Stomach smooth muscle (tissue), 2 donors: ENCODE measurements at regions not wholly inside any gene's neighbourhood (a gene's known extent, or its start where the extent isn't known, plus 50 kb on each side); places are given as distances from the start of the nearest gene placed in this dataset.

Experiments
- H3K27ac ChIP-seq: one replicate; pipeline ENCODE4 v1.7.0; 2013; ENCODE audit warnings: mild to moderate bottlenecking, low read length, inconsistent platforms
- H3K27me3 ChIP-seq, 2 donors: one replicate each; pipeline ENCODE4 v1.7.0; 2013; ENCODE audit warnings: low read length in 2 of 2; ENCODE audit not compliant: insufficient read depth in 2 of 2, control insufficient read depth in 1 of 2
- H3K36me3 ChIP-seq, 2 donors: one replicate each; pipeline ENCODE4 v1.7.0; 2013; ENCODE audit warnings: low read length in 2 of 2; ENCODE audit not compliant: control insufficient read depth in 2 of 2, insufficient read depth in 2 of 2
- H3K4me1 ChIP-seq: one replicate; pipeline ENCODE4 v1.7.0; 2013; ENCODE audit warnings: low read length; ENCODE audit not compliant: control insufficient read depth, insufficient read depth
- H3K4me3 ChIP-seq, 2 donors: one replicate each; pipeline ENCODE4 v1.7.0; 2013; ENCODE audit warnings: low read length in 2 of 2
- H3K9ac ChIP-seq, 2 donors: one replicate each; pipeline ENCODE4 v1.7.0; 2013; ENCODE audit warnings: low read length in 2 of 2, mild to moderate bottlenecking in 1 of 2
- H3K9me3 ChIP-seq, 2 donors: one replicate each; pipeline ENCODE4 v1.7.0; 2013; ENCODE audit warnings: low read length in 2 of 2; ENCODE audit not compliant: control insufficient read depth in 2 of 2
- donor health status: healthy.
- donor health status: Pancreatic carcinoma.

DNA sequence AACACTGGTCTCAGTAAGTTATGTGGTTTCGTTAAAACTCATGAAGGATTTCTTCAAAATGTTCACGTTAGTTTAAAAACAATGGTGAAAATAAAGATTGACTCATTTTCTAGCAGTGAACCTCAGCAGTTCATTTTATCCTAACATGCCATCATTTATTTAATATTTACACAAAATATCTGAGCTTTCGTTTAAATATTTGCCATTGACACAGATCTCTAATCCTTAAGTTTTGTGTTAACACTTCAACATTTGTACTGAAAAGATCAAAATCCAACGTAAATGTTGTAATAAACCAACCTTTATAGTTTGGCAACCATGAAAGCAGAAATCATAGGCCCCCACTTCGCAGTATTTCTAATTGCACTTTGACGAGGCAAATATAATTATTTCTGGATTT lies 1129.5 kb downstream of the PLA2G4A start:
- no peak overlapping the region for H3K27ac ChIP-seq
- no peak overlapping the region for H3K9ac ChIP-seq
- H3K4me3 ChIP-seq: no peak overlapping the region
- H3K36me3 ChIP-seq: no peaks in the 10 kb centered on the region
- H3K9me3 ChIP-seq: no peaks in the 10 kb centered on the region
- H3K27me3 ChIP-seq: no peaks in the 10 kb centered on the region
- no peaks in the 10 kb centered on the region for H3K4me1 ChIP-seq

GRCh38 chr1:187959062-187959461 lies 1130.3 kb downstream of the PLA2G4A start:
- no peaks in the 10 kb centered on the region for H3K36me3 ChIP-seq
- no peak overlapping the region for H3K4me3 ChIP-seq
- no peak overlapping the region for H3K9ac ChIP-seq
- no peaks in the 10 kb centered on the region for H3K9me3 ChIP-seq
- H3K4me1 ChIP-seq: no peaks in the 10 kb centered on the region
- no peaks in the 10 kb centered on the region for H3K27me3 ChIP-seq
- no peak overlapping the region for H3K27ac ChIP-seq

GRCh38 chr1:187960125-187960638 lies 1131.4 kb downstream of the PLA2G4A start:
- Histone ChIP-seq H3K27ac (no peak overlapping the region), H3K27me3 (no peaks in the 10 kb centered on the region), H3K9me3 (no peaks in the 10 kb centered on the region), H3K36me3 (no peaks in the 10 kb centered on the region), H3K4me3 (no peak overlapping the region), H3K4me1 (no peaks in the 10 kb centered on the region), H3K9ac (no peak overlapping the region)

GRCh38 chr1:187961895-187962294 lies 1133.1 kb downstream of the PLA2G4A start:
- no peaks in the 10 kb centered on the region for H3K36me3 ChIP-seq
- H3K27me3 ChIP-seq: no peaks in the 10 kb centered on the region
- H3K9ac ChIP-seq: no peak overlapping the region
- no peak overlapping the region for H3K27ac ChIP-seq
- H3K4me3 ChIP-seq: no peak overlapping the region
- H3K9me3 ChIP-seq: no peaks in the 10 kb centered on the region
- H3K4me1 ChIP-seq: no peaks in the 10 kb centered on the region

DNA sequence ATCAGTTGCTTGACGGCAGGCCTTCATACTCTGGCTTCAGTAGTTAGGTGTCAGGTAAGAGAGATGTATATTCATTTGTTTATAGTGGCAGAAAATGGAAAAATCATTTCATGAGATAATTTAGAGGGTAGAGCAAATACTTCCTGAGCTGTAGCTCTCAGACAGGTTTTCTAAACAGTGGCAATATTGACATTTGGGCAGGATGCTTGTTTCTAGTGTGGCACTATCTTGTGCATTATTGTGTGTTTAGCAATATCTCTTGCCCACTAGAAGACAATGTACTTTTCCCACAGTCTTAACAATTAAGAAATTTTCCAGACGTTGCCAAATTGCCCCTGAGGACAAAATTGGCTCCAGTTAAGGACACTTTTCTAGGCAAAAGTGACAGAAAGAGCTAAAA lies 1143.1 kb downstream of the PLA2G4A start:
- Histone ChIP-seq H3K4me3 (no peak overlapping the region), H3K4me1 (no peaks in the 10 kb centered on the region), H3K27ac (no peak overlapping the region), H3K27me3 (no peaks in the 10 kb centered on the region), H3K9ac (no peak overlapping the region), H3K9me3 (no peaks in the 10 kb centered on the region), H3K36me3 (no peaks in the 10 kb centered on the region)

DNA sequence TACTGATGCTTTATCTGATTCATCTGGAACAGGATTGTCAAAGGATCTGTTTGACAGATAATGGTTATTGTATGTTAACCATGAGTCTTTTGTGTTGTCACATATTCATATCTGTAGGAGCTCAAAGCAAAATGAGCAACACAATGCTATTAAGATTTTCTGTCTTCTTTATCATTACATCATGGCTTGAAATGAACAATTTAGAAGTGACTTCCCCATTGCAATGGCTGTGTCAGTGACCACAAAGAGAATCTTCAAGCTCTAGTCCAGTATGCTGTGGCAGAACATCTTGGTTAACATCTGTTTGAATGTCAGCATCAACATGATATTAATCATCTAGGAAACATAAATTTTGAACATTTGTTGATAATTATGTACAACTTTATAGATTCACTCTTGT lies 1148.5 kb downstream of the PLA2G4A start:
- Histone ChIP-seq H3K4me1 (no peaks in the 10 kb centered on the region), H3K27me3 (no peaks in the 10 kb centered on the region)

DNA sequence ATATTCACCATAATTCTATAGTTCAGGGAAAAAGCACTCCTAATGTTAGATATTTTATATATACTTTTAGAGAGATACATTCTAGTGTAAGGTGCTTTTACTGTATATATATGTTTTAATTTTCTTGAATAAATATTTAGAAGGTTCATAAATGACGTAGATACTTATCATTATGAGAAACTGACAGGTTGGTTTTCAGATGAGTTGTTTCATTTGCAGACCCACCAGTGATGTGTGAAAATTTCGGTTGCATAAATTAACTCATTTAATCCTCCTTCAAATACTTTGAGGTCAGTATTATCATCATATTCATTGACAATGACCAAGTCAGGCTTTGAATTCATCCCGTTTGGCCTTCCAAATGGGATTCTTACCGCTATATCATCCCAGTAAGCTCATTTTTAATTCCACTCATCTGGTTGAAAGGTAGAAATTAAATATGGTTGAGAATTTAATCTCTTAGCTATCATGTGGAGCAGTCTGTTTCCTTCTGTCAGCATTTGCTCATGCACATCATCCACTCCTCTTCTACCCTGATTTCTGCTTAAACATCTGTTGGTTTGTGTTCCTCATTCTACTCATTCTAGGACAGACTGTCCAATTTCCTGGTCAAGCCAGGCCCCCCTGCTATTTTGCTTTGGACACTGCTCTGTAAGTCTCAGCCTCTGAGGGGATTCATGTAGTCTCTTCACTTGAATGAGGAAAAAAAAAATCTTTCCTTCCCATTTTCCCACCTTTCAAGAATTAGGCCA lies 1156.6 kb downstream of the PLA2G4A start:
- H3K27ac ChIP-seq: no peak overlapping the region
- H3K36me3 ChIP-seq: no peaks in the 10 kb centered on the region
- no peak overlapping the region for H3K4me3 ChIP-seq
- H3K27me3 ChIP-seq: no peaks in the 10 kb centered on the region
- no peak overlapping the region for H3K9ac ChIP-seq
- H3K9me3 ChIP-seq: no peaks in the 10 kb centered on the region
- no peaks in the 10 kb centered on the region for H3K4me1 ChIP-seq

More for the DNA sequence above, 1148.5 kb downstream of the PLA2G4A start:
- H3K4me3 ChIP-seq: no peak overlapping the region
- H3K36me3 ChIP-seq: no peaks in the 10 kb centered on the region
- H3K27ac ChIP-seq: no peak overlapping the region
- H3K9ac ChIP-seq: no peak overlapping the region
- no peaks in the 10 kb centered on the region for H3K9me3 ChIP-seq

- H3K4me1 ChIP-seq: no peaks in the 10 kb centered on the region
- H3K4me3 ChIP-seq: no peak overlapping the region
- H3K9ac ChIP-seq: no peak overlapping the region
- H3K36me3 ChIP-seq: no peaks in the 10 kb centered on the region
- H3K9me3 ChIP-seq: no peaks in the 10 kb centered on the region
- H3K27me3 ChIP-seq: no peaks in the 10 kb centered on the region
- H3K27ac ChIP-seq: no peak overlapping the region
Measured at GRCh38 chr1:187985897-187986654, 1157.3 kb downstream of the PLA2G4A start.

DNA sequence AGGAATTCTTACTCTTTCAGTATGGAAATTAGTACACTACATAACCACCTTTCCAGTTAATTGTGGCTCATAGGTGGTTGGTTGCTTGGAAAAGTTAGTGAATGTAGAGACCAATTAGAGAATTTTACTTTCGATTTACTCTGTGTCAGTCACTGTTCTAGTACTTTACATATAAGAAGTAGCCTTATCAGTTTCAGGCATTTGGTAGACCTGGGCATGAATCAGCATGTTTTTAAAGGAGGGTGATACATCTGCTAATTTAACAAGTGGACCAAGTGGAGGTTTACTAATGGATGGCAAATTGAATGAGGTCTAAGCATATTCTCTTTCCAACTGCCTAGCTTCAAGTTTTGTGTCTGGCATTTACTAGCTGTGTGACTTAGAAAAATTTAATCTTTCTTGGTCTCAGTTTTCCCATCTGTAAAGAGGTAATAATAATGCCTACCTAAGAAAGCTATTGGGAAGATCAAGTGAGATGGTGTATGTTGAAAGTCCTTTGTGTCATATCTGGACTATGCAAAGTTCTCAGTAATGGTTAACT lies 1158.6 kb downstream of the PLA2G4A start:
- Histone ChIP-seq H3K4me1 (no peaks in the 10 kb centered on the region), H3K27ac (no peak overlapping the region), H3K9ac (no peak overlapping the region), H3K36me3 (no peaks in the 10 kb centered on the region), H3K4me3 (no peak overlapping the region), H3K27me3 (no peaks in the 10 kb centered on the region), H3K9me3 (no peaks in the 10 kb centered on the region)

DNA sequence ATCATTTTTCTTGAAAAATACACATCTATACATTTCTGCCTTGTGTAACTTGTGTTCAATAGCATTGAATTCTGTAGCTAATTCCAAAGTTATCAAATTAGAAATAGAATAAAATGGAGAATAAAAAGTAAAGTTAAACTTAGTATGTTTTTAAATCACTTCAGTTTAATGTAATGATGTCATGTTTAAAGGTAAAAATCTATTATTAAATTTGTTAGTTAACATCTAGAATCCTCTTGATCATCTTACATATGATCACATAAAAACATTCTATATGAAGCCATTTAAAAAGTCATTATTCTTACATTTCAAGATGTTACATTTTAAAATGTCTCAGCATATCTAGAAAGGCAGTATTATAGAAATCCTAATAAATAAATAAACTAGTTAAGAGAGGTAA lies 1163.2 kb downstream of the PLA2G4A start:
- Histone ChIP-seq H3K9ac (no peak overlapping the region), H3K27ac (no peak overlapping the region), H3K9me3 (no peaks in the 10 kb centered on the region), H3K27me3 (no peaks in the 10 kb centered on the region), H3K4me3 (no peak overlapping the region), H3K4me1 (no peaks in the 10 kb centered on the region), H3K36me3 (no peaks in the 10 kb centered on the region)
